Adrenal gland (tissue), 5 donors: ENCODE measurements at regions not wholly inside any gene's neighbourhood (a gene's known extent, or its start where the extent isn't known, plus 50 kb on each side); places are given as distances from the start of the nearest gene placed in this dataset.

Experiments used
- CTCF ChIP-seq, 6 experiments: fragments of 450-650 bp in 4 of 6; fragments of 200-600 bp in 2 of 6; sonication (generic) in 1 of 6; IDR thresholded peaks; 1 replicate in 5 of 6; 2 replicates in 1 of 6; pipeline versions ENCODE4 v1.5.1 to v1.8.0; 2016 to 2021; ENCODE audit warnings: antibody characterized with exemption in 6 of 6, mild to moderate bottlenecking in 2 of 6, moderate library complexity in 1 of 6
- POLR2A ChIP-seq, 2 donors: fragments of 450-650 bp; IDR thresholded peaks; one replicate each; pipeline ENCODE4 v1.6.1; 2017; ENCODE audit warnings: antibody characterized with exemption in 2 of 2, mild to moderate bottlenecking in 2 of 2, moderate library complexity in 1 of 2
- donor health status: DM: no; HTN: no; CAD: no.

DNA sequence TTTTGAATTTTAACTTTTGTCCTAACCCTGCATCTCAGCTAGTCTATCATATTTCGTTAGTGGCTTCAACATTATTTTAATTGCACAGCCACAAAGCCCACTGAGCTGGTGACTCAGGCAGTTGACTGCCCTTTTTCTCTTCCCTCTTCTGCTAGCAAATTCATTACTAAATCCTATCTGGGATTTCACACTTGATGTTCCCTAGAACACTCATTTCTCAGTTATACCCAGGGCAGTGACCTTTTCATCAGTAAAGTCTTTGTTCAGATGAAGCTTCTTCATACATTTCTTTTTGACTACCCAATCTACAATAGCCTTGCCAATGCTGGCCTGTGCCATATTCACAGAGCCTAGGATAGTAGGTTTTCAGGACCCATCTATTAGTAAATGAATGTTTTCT, 107.0 kb downstream of the ATXN7L3B start:
- no peak for TF ChIP-seq CTCF (IDR thresholded peaks at IDR 0.05)
- TF ChIP-seq POLR2A (IDR thresholded peaks at IDR 0.05) = no peak
